Esophagus muscularis mucosa (tissue), 4 donors: ENCODE measurements at regions not wholly inside any gene's neighbourhood (a gene's known extent, or its start where the extent isn't known, plus 50 kb on each side); places are given as distances from the start of the nearest gene placed in this dataset.
"Not testable (repeated sequence)": the region's sequence is repeated elsewhere in the genome, so short reads cannot be mapped to it uniquely, and the experiment has no call there.

Experiments
- DNase-seq: peaks from one replicate; pipeline ENCODE4 v3.0.0-alpha.2; 2017; ENCODE audit errors: extremely low spot score
- H3K27ac ChIP-seq, 4 donors: fragments of 200-600 bp; sonication (generic); replicated peaks in 1 of 4; 1 replicate in 3 of 4; 2 replicates in 1 of 4; pipeline ENCODE4 v1.5.1; 2016 to 2019; ENCODE audit warnings: mild to moderate bottlenecking in 1 of 4
- H3K27me3 ChIP-seq, 4 donors: fragments of 200-600 bp; sonication (generic); one replicate each; pipeline versions ENCODE4 v1.5.1 to v1.6.0; 2016 to 2019
- H3K36me3 ChIP-seq, 4 donors: fragments of 200-600 bp; sonication (generic); one replicate each; pipeline ENCODE4 v1.5.1; 2016 to 2019
- H3K4me1 ChIP-seq, 4 donors: fragments of 200-600 bp; sonication (generic); one replicate each; pipeline ENCODE4 v1.5.1; 2016 to 2019
- H3K4me3 ChIP-seq, 4 donors: fragments of 200-600 bp; sonication (generic); 1 replicate in 2 of 4; 2 replicates in 2 of 4; pipeline ENCODE4 v1.5.1; 2016 to 2019; ENCODE audit warnings: mild to moderate bottlenecking in 4 of 4, moderate library complexity in 1 of 4
- H3K9me3 ChIP-seq, 4 donors: fragments of 200-600 bp; sonication (generic); 1 replicate in 3 of 4; 2 replicates in 1 of 4; pipeline ENCODE4 v1.5.1; 2016 to 2019
- CTCF ChIP-seq, 3 experiments: fragments of 200-600 bp in 2 of 3; fragments of 450-650 bp in 1 of 3; sonication (generic) in 2 of 3; IDR thresholded peaks; one replicate each; pipeline ENCODE4 v1.5.1; 2017 to 2019; ENCODE audit warnings: antibody characterized with exemption in 3 of 3, mild to moderate bottlenecking in 2 of 3, moderate library complexity in 1 of 3
- EP300 ChIP-seq: sonication (generic); formaldehyde crosslinking; IDR thresholded peaks from one replicate; pipeline ENCODE4 v1.6.1; 2017; ENCODE audit warnings: antibody characterized with exemption
- POLR2A ChIP-seq: fragments of 450-650 bp; IDR thresholded peaks from one replicate; pipeline ENCODE4 v1.6.1; 2017; ENCODE audit warnings: antibody characterized with exemption, moderate library complexity, mild to moderate bottlenecking, low read depth
- POLR2AphosphoS5 ChIP-seq, 2 donors: sonication (generic); formaldehyde crosslinking; IDR thresholded peaks; one replicate each; pipeline ENCODE4 v1.6.1; 2017; ENCODE audit warnings: antibody characterized with exemption in 2 of 2
- WGBS: methylation state at CpG from one replicate; pipeline ENCODE4 v1.1.5; 2018; 5-methylcytosine and 5-hydroxymethylcytosine counted together
- intact Hi-C: fragments of 100-400 bp; cut with DNase I; formaldehyde crosslinking; loops from one replicate; pipeline ENCODE4 v1.15.1; 2023

DNA sequence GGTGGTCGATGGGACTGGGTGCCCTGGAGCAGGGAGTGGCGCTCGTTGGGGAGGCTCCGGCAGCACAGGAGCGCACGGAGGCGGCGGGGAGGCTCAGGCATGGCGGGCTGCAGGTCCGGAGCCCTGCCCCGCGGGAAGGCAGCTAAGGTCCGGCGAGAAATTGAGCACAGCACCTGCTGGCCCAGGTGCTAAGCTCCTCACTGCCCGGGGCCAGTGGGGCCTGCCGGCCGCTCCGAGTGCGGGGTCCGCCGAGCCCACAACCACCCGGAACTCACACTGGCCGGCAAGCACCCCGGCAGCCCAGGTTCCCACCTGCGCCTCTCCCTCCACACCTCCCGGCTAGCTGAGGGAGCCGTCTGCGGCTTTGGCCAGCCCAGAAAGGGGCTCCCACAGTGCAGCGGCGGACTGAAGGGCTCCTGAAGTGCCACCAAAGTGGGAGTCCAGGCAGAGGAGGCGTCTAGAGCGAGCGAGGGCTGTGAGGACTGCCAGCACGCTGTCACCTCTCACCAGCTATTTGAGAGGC is 88.8 kb upstream of the EEF2KMT start:
- H3K36me3 ChIP-seq: no peaks in the 10 kb centered on the region
- peaks cover 0 to 7% (median 0%) of the 10 kb centered on the region in 4 donors for H3K27me3 ChIP-seq
- TF ChIP-seq POLR2AphosphoS5 (IDR thresholded peaks at IDR 0.05) (no peak), CTCF (IDR thresholded peaks at IDR 0.05) (no peak), EP300 (no peak), POLR2A (no peak)
- H3K27ac ChIP-seq: no peak overlapping the region
- no peak overlapping the region for H3K4me3 ChIP-seq
- H3K4me1 ChIP-seq: no peaks in the 10 kb centered on the region
- intact Hi-C loops: no loop called here
- 86% methylated on average over 29 of the region's 34 CpGs for WGBS
- no peaks in the 10 kb centered on the region for H3K9me3 ChIP-seq
- no peak for DNase-seq

DNA sequence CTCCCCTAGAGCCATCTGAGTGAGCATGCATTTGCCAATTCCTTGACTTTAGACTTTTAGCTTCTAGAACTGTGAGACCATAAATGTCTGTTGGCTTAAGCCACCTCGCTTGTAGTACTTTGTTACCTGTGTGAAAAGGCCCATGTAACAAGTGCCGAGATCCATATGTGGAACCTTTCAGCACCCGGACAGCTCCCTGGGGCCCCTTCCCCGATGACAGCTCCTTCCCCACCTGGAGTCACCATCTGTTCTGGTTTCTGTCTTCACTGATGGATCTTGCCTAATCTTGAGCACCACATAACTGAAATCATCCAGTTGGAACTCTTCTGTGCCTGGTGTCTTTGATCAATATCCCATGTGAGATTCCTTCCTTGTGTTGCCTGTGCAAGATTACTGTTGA is 78.9 kb upstream of the EEF2KMT start:
- Histone ChIP-seq H3K9me3 (peaks cover 0 to 29% (median 3%) of the 10 kb centered on the region in 4 donors), H3K4me1 (no peaks in the 10 kb centered on the region), H3K27me3 (peaks cover 0 to 19% (median 0%) of the 10 kb centered on the region in 4 donors), H3K36me3 (no peaks in the 10 kb centered on the region), H3K4me3 (no peak overlapping the region), H3K27ac (no peak overlapping the region)
- intact Hi-C loops: no loop called here
- DNase-seq: no peak
- WGBS: 39% methylated on average over 4 of the region's 4 CpGs
- no peak for TF ChIP-seq POLR2A
- TF ChIP-seq POLR2AphosphoS5 (IDR thresholded peaks at IDR 0.05): no peak
- TF ChIP-seq CTCF (IDR thresholded peaks at IDR 0.05): no peak
- no peak for TF ChIP-seq EP300

- peaks cover 0 to 29% (median 3%) of the 10 kb centered on the region in 4 donors for H3K9me3 ChIP-seq
- WGBS: 70% methylated on average over 5 of the region's 5 CpGs
- no peaks in the 10 kb centered on the region for H3K4me1 ChIP-seq
- no peak overlapping the region for H3K27ac ChIP-seq
- no peak for DNase-seq
- H3K4me3 ChIP-seq: no peak overlapping the region
- intact Hi-C loops: no loop called here
- peaks cover 0 to 13% (median 0%) of the 10 kb centered on the region in 4 donors for H3K27me3 ChIP-seq
- H3K36me3 ChIP-seq: no peaks in the 10 kb centered on the region
- TF ChIP-seq POLR2AphosphoS5 (IDR thresholded peaks at IDR 0.05) (no peak), EP300 (no peak), POLR2A (no peak), CTCF (IDR thresholded peaks at IDR 0.05) (no peak)
Measured at GRCh38 chr16:5175266-5175665, 77.7 kb upstream of the EEF2KMT start.

GRCh38 chr16:5166486-5166885 is 68.9 kb upstream of the EEF2KMT start:
- TF ChIP-seq POLR2AphosphoS5 (IDR thresholded peaks at IDR 0.05): no peak
- no peak for TF ChIP-seq POLR2A
- no peak for TF ChIP-seq CTCF (IDR thresholded peaks at IDR 0.05)
- TF ChIP-seq EP300: no peak
- Histone ChIP-seq H3K27me3 (peaks cover 0 to 41% (median 0%) of the 10 kb centered on the region in 4 donors), H3K4me1 (no peaks in the 10 kb centered on the region), H3K27ac (no peak overlapping the region), H3K9me3 (peaks cover 0 to 10% (median 4%) of the 10 kb centered on the region in 4 donors), H3K4me3 (no peak overlapping the region), H3K36me3 (no peaks in the 10 kb centered on the region)
- DNase-seq: no peak
- WGBS: 19% methylated on average over 6 of the region's 6 CpGs
- intact Hi-C loops: no loop called here

DNA sequence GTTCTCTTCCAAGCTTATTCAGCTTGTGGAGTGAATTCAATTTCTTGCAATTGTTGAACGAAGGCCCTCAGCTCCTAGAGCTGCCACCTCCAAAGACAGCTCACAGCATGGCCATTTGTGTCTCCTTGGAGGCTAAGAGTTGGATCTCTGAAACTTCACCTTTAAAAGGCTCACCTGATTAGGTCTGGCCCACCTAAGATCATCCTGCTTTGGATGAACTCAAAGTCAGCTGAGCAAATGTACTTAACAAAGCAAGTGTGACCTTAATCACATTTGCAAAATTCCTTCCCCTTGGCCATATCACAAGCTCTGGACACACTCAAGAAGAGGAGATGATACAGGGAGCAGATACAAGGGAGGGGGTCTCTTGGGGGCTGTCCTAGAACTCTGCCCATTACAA is 67.8 kb upstream of the EEF2KMT start:
- intact Hi-C loops, H3K36me3 ChIP-seq: not testable (repeated sequence)
- WGBS: 73% methylated on average over 1 of the region's 1 CpG

GRCh38 chr16:5162801-5163200 is 65.2 kb upstream of the EEF2KMT start:
- H3K9me3 ChIP-seq, DNase-seq, intact Hi-C loops, H3K4me3 ChIP-seq, H3K27ac ChIP-seq, H3K36me3 ChIP-seq, H3K4me1 ChIP-seq: not testable (repeated sequence)
- 93% methylated on average over 5 of the region's 5 CpGs for WGBS
- H3K27me3 ChIP-seq: peaks cover 0 to 26% (median 0%) of the 10 kb centered on the region in 4 donors

More for the DNA sequence above, 67.8 kb upstream of the EEF2KMT start:
- not testable (repeated sequence) for DNase-seq, H3K4me1 ChIP-seq, H3K27ac ChIP-seq, H3K4me3 ChIP-seq, H3K9me3 ChIP-seq
- peaks cover 0 to 41% (median 0%) of the 10 kb centered on the region in 4 donors for H3K27me3 ChIP-seq

- H3K36me3 ChIP-seq, H3K9me3 ChIP-seq, DNase-seq, H3K4me3 ChIP-seq, intact Hi-C loops, H3K4me1 ChIP-seq, H3K27ac ChIP-seq: not testable (repeated sequence)
- peaks cover 0 to 17% (median 0%) of the 10 kb centered on the region in 4 donors for H3K27me3 ChIP-seq
- WGBS: 94% methylated on average over 6 of the region's 6 CpGs
Measured at GRCh38 chr16:5161888-5162287, 64.3 kb upstream of the EEF2KMT start.

DNA sequence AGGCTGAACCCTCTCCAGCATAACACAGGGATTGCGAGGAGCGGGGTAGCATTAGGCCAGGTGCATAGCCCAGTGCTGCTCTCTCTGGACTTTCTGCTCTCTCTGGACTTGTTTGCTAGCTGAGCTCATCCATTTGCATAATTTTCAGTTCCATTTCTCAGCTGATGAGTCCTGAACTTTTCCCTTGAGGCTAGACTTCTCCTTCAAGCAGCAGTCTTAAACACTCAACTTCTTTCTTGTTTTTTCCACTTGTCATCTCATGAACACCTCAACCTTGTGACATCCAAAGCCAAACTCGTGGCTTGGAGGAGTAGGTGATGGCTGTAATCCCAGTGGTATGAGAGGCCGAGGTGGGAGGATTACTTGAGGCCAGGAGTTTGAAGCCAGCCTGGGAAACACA is 62.4 kb upstream of the EEF2KMT start:
- H3K4me3 ChIP-seq, H3K4me1 ChIP-seq, H3K9me3 ChIP-seq, DNase-seq, H3K27ac ChIP-seq, intact Hi-C loops, H3K36me3 ChIP-seq, H3K27me3 ChIP-seq: not testable (repeated sequence)
- 75% methylated on average over 4 of the region's 4 CpGs for WGBS
